NCI-H345 (cell line): ENCODE measurements at regions not wholly inside any gene's neighbourhood (a gene's known extent, or its start where the extent isn't known, plus 50 kb on each side); places are given as distances from the start of the nearest gene placed in this dataset.
A peak's percentile ranks its signal among the peaks of the same experiment; 100 is the strongest.
"Not testable (repeated sequence)": the region's sequence is repeated elsewhere in the genome, so short reads cannot be mapped to it uniquely, and the experiment has no call there.

Experiments used
- DNase-seq: peaks from one replicate; lab custom pipeline; 2025; lab: John Stamatoyannopoulos, UW

DNA sequence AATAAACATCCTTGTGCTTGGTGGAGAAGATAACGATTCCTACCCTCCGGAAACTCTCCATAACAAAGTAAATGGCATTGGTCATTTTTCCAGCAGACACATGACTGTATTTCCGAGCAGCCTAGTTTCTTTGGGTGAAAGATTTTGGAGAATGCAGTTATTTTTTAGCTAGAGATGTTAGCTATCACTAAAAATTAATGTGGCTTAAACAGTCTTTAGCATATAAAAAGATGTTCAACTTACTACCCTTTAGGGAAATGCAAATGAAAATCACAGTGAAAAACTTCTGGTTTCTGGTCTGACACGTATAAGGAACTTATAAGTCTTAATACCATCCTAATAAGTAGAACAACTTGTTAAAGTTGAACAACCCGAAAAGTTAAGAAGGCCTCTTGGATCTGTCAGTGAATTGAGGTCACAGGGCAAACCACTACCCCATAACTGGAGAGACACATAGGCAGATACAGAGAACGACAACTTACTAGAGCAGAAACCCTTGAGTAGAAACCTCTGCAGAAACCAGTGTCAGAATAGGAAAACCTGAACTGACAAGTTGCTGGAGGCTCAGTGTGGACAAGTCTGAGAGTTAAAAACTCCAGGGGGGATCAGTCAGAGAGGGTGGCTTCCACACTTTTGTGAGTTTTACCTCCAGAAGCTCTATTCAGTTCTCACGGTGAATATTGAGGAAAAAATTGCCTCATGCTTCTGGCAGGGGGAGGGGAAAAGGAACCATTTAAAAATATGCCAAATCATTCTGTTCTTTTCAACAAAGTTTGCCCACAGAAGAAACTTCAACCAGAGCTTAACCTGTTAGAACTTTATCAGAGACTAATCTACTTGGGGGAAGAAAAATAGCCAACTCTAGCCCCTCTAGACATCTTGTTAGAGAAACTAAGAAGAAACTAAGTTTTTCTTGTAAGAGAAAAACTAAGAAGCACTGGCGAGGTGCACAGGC lies 325.2 kb upstream of the RPS23 start:
- DNase-seq = no peak

DNA sequence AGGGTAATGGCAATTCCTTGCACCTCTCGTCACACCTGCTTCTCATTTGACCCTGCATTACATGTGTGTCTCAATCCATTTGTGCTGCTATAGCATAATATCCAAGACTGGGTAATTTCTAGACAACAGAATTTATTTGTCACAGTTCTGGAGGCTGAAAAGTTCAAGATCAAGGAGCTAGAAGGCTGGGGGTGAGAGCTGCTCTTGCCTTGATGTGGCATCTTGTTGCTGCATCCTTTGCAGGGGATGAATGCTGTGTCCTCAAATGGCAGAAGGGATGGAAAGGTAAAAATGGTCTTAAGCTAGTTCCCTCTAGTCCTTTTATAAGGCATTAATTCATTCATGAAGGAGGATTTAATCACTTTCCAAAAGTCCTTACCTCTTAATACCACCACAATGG lies 323.7 kb upstream of the RPS23 start:
- DNase-seq = no peak

DNA sequence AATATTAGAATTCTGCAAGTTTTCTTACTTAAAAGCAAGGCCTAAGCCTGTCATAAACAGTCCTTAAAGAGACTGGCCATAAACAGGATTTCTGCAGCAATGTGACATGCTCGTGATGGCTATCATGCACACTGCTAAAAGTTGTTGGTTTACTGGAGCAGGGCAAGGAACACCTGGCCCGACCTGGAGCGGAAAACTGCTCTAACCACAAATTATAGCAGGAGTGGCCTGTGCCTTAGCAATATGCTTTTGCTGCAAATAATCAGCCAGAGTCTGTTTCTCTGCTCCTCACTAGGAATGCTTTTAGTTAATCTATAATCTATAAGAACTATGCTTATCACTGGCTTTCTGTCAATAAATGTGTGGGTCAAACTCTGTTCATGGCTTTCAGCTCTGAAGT lies 322.9 kb upstream of the RPS23 start:
- DNase-seq = no peak

DNA sequence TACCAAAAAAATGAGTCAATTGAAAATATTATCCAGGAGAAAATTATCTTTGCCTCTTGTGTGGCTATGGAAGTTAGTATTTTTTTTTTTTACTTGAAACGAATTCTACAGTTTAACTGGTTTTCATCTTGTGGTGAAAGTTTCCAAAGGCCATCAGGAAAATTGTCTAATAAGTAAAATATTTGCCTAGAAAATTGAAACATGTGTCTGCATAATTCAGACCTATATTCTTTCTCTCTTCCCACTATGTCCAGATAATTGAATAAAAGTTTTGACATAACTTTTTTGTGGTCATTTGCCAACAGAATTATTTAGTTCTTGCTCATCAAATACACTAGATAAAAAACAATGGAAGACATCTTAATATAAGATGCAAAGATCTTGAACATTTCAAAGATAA lies 321.5 kb upstream of the RPS23 start:
- no peak for DNase-seq

DNA sequence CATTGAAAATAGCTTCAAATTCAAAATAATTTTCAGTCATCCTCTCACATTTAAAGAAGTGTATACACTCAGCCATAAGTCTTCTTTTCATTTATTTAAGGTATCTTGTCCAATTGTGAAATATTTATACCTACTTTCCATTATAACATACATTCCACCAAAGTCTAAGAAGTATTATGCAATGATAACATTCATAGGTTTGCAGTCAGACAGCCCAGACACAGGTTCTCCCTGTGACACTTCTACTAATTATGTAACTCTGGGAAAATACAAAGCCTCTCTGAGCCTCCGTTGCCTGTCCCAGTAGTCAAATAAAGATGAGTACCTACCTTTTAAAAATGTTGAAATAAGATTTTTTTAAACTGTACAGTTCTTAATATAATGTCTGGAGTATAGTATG lies 320.9 kb upstream of the RPS23 start:
- no peak for DNase-seq

DNA sequence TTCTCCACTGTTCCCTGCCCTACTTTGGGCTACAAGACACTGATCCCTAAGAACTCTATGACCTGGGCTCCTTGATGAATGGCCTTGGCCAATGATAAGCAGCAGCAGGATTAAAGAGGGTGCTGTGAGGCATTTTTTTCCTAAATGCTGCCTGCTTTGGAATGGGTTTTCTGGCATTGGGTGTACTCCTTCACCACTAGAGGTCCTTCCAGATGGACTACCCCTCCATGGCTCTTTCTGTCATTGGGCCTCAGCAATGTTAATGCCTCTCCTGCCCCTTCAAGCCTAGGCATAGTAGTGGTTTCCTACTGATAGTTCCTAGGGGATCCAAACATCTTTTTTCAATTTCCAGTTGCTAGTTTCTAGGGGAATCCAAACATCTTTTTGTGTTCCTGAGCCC lies 319.3 kb upstream of the RPS23 start:
- DNase-seq = no peak

DNA sequence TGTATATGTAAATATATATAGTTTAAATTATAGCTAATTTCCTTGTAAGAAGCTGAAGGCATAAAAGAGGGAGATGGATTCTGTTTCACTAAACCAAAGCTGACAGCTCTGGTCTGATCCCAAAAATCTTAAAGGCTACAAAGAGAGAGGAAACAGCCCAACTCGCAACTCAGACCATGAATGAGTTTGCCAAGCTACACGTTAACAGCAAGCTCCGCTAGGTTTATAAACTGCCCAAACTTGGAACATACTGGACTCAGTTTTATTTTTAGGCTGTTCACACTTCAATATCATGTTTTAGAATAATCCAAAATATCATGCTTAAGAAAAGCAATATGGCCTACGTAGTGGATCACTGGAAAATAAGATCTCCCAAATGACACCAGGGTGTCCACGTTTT lies 318.3 kb upstream of the RPS23 start:
- no peak for DNase-seq

DNA sequence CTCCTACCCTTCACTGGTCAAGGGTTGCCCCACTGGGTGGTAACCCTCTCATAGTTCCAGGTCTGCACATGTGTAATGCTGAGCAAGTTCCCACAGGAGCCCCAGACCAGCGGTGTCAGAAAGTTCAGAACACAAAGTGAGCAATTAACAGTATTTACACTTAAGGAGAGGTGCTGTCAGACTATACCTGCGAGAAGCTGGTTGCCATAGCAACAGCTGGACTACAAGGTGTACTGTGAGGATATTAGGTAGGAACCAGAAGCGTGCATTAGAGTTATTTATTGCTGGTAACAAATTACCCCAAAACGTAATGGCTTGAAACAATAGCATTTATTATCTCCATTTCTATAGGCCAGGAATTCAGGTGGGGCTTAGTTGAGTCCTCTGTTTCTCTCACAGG lies 317.0 kb upstream of the RPS23 start:
- DNase-seq = no peak

DNA sequence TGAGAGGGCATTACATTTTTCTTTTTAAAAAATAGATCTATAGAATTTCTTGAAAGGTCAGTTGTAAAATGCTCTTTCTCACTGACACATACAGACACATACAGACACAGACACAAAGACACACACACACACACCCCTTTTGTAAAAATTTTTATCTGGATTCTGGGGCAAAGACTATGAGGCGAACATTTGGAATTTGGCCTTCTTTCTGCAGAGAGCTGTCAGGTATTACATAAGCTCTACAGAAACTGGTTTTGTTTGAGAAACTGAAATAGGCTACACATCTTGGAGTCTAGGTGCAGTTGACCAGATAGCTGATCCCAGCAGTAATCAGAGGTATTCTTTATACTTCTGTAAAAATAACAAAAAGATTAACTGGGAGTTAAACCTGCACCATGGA lies 315.9 kb upstream of the RPS23 start:
- DNase-seq = no peak

DNA sequence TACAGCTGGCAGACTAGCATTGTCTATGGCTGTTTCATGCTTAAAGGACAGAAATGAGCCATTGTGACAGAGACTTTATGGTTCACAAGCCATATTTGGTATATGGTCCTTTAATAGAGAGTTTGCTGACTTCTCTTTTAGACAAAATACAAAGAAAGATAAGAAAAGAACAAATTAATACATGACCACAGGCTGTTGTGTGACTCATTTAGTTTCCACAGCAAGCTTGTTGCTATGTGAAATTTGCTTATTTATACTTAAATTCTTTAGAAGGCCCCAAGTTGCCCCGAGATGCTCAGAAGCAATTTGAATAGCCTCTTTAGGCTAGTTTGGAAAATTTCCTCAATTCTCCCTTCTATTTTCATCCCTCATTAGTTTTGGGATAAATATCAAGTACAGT lies 315.3 kb upstream of the RPS23 start:
- DNase-seq = no peak

DNA sequence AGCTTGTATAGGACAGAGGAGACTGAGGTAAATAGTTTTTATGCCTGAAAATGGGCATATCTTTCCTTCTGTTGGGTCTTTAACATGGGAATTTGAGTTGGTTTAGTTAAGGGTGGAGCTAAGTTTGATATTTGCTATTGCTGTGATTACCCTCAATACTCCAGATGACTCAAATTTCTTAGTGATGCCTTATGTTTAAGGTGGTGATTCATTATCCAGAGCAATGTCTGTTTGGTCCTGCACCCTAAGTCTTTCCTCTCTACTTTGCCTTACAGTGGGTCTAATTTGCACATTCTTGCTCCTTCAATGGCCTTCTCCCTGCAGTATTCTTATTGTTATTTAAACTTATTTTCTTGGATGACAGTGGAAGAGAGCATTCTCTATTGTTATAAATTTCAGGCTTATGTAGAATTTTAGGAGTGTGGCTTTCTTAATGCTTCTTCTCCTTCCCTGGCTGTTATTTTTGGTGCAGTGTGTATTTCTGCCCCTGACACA lies 312.9 kb upstream of the RPS23 start:
- no peak for DNase-seq

DNA sequence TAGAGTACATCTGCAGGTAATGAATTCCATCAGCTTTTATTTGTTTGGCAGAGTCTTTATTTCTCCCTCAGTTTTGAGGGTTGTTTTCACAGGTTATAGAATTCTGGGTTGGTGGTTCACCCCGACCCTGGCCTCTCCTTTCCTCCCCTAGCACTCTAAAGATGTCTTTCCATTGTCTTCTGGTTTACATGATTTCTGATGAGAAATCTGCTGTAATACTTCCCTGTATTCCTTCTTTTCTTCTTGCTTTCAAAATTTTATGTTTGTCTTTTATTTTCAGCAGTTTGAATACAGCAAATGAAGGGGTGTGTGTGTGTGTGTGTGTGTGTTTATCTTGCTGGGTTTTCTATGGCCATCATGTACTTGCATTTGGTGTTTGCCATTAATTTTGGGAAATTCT lies 312.0 kb upstream of the RPS23 start:
- no peak for DNase-seq

DNA sequence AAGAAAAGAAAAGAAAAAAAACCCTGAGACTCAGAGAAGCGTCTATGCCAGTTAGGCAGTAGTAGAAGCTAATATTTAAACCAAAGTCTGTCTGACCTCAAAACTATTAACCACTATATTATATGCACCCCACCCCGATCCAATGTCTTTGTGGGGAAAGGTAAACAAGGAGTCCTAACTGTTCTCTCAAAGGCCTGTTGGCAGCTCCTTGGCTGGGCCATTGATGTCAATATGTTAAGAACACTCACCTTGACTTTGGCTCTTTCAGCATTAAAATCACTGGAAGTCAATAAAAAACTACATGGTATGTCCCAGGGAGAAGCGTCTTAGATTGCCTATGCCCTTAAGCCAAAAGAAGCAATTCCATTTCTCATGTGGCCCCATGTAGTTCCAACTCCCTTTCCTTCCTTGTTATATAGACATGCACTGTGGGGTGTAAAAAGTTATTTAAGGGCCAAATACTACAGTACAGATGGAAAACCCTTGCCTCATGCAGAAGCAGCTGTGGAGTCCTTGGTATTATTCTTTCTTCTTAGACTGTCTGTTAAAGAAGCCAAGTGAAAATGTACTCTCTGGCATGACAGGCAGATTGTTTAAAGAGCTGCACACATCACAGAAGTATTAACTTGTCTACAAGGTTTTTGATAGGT lies 308.6 kb upstream of the RPS23 start:
- no peak for DNase-seq

DNA sequence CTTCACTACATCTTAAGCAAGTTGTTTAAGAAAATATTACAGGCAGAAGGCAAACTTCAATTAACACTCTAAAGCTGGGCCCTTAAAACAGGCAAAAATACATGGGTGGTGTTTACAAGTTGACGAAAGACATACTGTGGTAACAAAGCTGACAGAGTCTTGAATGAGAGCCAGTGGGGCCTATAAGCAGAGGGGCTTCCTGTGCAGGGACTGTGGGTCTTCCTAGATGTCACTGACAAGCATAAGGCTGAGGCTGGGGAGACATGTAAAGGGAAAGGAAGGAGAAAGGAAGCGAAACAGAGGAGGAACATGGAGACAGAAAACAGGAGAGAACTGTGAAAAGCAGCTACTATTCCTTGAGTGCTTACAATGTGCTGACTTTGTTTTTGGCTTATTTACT lies 308.0 kb upstream of the RPS23 start:
- DNase-seq = no peak

DNA sequence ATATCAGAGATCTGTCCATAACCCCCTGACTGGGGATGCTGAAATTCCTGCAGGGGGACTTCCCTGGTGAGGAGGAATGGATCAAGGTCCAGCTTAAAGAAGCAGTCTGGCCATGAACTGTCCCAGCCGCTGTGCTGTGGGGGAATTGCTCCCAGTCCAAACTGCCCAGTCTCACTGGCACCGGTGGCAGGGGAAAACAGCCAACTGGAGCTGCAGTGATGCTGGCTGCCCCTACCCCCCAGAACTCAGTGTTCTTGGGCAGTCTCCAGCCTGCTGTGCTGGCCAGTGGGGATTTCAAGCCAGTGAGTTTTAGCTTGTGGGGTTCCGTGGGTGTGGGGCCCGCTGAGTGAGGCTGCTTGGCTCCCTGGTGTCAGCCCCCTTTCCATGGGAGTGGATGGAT lies 306.5 kb upstream of the RPS23 start:
- no peak for DNase-seq

DNA sequence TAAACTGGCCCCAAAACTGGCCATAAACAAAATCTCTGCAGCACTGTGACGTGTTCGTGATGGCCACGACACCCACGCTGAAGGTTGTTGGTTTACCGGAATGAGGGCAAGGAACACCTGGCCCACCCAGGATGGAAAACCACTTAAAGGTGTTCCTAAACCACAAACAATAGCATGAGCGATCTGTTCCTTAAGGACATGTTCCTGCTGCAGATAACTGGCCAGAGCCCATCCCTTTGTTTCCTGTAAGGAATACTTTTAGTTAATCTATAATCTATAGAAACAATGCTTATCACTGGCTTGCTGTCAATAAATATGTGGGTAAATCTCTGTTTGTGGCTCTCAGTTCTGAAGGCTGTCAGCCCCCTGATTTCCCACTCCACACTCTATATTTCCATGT lies 305.2 kb upstream of the RPS23 start:
- DNase-seq = not testable (repeated sequence)

DNA sequence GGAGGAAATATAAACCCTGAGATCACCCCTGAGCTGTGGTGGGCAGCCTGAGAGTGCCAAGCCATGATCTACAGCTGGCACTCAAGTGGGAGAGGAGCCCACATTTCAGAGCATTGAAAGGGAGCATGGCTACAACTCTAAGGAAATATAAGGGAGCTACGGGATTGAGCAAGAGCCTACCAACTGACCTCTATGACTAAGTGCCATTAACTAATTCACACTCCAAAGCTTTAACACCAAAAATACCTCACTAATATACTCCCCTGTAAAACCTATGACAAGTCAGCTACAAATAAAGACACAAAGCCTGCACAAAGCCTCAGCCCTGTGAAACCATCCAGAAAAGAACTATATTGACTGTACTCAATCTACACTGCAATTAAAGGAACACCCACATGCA lies 286.8 kb upstream of the RPS23 start:
- DNase-seq = no peak

DNA sequence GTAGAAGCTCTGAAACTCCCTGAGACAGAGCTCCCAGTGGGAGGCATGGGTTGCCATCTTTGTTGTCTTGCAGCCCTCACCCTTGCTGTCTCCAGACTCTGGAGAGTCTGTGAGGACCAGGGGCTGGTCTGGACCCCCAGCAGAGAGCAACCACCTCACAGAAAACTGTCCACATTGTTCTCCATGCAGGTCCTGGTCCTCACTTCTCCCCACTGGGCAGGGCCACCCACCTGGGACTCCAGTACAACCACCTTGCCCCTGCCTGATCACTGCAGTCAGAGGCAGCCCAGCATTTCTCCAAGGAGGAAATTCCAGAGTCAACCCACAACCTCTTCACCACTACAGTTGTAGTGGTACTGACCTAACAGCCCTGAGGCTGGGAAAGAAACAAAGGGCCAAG lies 285.6 kb upstream of the RPS23 start:
- no peak for DNase-seq

DNA sequence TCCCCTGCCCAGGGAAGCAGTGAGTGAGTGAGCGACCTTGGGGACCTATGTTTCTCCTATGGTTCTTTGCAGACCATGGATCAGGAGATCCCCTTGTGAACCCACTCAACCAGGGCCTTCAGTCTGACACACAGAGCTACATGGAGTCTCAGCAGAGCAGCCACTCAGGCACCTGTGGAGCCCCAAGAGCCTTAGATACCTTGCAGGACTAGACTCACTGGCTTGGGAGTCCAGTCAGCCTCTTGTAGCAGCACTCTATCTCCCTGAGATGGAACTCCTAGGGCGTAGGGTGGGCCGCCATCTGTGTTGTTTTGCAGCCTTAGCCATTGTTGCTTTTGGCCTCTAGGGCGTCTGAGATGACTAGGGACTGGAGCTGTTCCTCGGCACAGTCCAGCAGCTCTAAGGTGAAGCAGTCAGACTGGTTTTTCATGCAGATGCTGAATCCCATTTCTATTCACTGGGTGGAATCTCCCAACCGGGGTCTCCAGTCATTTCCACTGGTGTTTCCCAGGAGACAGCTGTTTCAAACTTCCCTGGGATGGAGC lies 284.6 kb upstream of the RPS23 start:
- no peak for DNase-seq

DNA sequence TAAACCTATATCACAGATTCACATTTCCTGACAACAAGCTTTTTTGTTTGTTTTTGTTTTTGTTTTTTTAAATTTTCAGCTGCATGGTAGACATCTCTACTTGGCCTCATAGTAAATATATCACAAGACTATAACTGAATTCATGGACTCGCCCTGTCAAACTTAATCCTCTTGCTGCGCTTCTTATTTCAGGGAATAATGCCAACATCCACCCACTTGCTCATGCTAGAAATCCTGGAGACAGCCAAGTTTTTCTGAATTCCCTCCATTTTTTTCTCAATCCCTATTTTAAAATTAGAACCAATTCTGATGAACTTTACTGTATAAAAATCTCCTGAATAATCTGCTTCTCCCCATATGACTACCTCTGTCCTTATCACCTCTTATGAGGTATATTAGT lies 283.6 kb upstream of the RPS23 start:
- no peak for DNase-seq

DNA sequence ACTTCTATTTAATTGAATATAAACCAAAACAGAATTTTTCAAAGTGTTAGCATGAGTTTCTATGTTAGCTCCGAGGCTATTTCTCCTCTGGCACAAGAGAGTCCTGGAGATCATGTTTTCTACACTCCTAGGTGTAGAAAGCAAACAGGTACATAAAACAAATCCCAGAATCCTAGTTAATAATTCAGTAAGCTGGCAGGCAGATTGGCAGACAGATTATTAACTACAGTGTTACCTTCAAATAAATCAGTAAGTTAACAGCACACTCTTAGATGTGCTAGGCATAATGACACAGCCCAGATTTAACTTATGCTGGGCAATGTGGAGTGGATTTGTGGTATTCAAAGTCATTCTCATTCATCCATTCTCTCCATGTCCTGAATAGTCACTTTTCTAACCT lies 282.8 kb upstream of the RPS23 start:
- peak; percentile 12 for DNase-seq

DNA sequence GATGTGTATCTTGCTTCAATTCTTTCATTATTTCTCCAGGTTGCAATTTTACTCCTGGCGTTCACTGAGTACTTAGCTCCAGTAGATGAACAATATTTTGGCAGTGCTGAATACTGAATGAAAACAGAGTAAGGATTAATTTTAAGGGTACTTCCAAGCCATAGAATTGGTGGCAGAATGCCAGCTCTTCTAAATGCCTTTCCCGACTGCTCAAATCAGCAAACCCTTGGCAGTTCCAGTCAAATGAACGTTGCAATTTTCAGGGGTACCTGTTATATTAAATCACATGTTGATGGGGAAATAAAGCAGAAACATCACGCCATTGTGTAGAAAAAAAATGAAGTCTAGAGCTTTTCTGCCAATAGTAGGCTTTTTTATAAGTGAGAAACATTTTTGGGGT lies 282.4 kb upstream of the RPS23 start:
- DNase-seq = peak; percentile 67

DNA sequence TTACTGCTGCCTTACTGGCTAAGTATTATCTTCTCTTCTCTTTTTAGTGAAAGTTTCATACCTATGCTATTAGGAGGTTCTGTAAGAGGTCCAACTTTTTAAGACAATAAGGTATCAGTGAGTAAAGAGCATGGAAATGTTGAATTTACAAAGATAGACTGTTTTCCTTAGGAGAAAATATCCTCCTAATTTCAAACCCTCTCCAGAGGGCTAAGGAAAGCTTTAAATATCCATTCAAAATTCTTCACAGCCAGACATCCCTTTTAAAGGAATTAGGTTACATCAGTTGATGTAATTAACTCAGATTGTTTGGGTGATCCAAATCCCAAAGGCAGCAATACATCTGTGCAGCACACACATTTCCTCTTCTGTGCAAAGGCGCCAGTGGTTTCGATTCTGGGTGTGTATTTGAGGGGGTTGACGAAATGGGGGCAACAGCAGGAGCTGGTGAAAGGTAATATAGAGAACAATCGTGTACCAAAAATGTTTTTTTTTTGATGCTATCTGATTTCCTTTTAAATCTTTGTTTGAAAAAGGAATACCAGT lies 273.8 kb upstream of the RPS23 start:
- no peak for DNase-seq
